HG03460 (cell line): ENCODE measurements at regions not wholly inside any gene's neighbourhood (a gene's known extent, or its start where the extent isn't known, plus 50 kb on each side); places are given as distances from the start of the nearest gene placed in this dataset.

Experiments used
- ATAC-seq: cut with Tn5 transposase; IDR thresholded peaks from one replicate; pipeline ENCODE4 v1.9.1; 2021; ENCODE audit not compliant: unreplicated experiment

DNA sequence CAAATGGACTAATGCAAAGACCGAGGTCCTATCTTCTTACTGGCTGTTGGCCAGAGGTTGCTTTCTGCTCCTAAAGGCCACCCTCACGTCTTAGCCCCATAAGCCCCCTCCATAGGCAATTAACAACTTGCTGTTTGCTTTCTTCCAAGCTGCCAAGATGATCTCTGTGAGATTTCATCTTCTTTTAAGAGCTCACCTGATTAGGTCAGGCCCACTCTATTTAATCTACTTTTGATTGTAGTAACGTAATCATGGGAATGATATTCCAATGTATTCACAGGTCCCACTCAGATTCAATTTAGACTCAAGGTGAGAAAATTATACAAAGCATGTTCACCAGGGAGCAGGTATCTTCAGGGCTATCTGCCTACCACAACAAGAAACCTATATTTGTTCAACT lies 84.4 kb upstream of the RAD23B start:
- ATAC-seq: no peak

DNA sequence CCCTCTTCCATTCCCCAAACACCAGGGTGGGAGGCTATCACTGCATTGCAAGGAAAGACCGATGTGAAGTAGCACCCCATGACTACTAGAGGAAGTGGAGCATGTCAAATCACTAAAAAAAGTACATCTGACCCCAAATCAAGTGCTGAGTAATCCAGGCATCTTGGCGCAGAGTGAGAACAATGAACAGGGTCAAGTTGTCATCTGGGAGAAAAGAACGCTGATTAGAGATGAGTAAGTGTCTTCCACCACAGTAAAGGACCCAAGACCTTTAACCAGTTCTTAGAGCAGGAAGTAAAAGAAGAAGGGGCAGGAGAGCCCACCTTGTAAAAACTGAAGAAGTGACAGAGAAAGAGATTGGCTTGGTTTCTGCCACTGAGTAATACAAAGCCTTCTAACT lies 75.0 kb upstream of the RAD23B start:
- no peak for ATAC-seq

DNA sequence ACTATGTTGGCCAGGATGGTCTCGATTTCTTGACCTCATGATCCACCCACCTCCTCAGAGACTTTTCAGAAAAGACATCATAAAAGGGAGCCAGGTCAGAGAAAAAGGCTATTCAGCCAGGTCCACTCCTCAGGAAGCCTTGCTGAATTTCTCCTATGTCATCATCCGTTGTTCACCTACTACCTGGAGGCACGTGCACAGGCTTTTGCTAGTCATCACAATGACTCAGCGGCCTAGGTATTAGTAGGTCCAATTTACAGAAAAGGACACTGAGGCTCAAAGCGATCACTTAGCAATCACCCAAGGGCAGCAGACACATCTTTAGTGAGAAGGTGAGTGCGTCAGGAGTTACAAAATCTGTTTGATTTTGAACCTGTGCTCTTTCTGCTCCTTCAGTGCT lies 72.3 kb upstream of the RAD23B start:
- ATAC-seq: no peak

DNA sequence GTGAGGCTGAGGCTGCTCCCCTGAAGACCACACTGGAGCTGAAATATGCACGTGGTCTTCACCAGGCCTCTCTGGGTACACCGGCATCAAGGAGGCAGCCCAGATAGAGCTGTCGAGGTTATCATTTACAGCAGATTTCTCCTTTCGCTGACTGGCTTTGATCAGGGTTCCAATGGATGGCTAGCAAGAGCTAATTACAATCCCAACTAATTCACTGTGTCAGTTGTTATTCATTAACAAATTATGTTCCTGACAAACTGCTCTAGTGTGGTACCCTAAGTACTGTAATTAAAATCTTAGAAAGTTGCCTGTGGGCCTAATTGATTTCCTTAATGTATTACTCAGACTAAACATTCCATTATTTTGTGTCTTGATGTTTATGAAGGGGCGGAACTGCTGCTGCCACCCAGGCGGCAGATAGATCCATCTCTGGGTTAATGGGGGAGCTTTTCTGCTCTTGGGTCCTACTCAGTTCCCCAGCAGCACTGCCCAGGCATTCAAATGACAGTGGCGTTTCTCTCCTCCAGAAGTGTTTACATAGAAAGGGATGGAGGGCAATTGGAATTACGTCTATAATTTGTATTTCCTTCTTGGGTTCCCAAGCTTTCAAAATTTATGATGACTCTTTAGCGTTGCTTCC lies 71.7 kb upstream of the RAD23B start:
- ATAC-seq: no peak

DNA sequence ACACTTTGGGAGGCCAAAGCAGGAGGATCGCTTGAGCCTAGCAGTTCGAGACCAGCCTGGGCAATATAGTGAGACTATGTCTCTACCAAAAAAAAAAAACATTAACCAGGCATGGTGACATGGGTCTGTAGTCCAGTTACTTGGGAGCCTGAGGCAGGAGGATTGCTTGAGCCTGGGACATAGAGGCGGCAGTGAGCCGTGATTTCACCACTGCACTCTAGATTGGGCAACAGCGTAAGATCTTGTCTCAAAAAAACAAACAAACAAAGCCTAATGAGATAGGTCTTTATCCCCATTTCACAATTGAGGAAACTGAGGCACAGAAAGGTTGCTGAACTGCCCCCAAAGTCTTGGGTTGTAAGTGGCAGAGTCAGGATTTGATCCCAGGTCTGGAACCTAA lies 70.5 kb upstream of the RAD23B start:
- ATAC-seq: no peak

DNA sequence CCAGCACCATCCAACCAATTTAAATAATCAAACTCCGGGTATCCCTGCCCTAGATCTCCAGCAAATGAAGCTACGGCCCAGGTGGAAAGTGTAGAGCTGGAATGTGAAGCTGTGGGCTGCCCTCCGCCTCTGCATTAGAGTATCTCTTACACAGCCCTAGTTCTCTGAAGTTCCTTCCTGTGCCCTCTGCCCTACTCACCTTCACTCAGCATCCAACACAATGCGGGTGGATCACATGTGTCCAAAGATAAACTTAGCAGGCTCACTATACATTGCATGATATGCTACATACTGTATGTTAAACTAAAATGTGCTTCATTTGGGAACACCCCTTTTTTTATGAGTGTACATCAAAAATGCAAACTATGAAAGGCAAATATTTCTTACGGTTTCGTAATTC lies 70.0 kb upstream of the RAD23B start:
- no peak for ATAC-seq

DNA sequence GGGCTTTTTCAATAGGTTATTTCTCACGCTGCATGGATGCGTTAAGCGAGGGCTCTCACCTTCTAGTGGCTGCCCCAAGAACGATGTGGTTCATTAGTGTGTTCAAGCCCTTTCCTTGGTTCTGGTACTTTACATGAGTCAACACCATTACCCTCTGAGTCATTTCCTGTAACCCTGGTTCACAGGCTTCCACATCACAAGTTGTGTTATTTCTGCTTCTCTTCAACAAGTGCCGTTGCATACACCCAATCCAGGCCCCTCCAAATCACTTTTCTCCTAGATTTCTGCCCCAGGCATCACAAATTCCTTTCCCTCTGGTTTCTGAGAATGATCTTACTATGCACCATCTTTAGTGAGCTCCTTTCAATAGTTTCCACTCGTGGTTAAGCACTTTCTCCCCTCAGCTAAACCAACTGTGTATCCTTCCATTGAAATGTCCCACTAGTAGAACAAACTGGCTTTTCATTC lies 69.5 kb upstream of the RAD23B start:
- peak; percentile 90 for ATAC-seq

DNA sequence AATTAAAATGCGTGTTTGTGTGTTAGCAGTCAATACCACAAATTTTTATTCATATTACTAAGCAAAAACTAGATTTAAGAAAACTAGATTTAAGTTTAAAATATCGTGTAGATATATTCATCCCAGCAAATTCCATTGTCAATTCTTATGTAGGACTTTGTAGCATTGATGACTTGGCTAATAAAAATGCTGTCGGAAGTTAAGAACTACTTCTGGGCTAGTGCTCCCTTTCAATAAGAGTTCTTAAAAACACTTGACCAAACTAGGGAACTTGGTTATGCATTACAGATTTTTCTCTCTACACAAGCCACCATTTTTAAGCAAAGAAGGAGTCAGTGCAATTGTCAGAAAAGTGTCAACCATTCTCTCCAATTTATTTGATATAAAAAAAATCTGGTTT lies 68.7 kb upstream of the RAD23B start:
- ATAC-seq: no peak

DNA sequence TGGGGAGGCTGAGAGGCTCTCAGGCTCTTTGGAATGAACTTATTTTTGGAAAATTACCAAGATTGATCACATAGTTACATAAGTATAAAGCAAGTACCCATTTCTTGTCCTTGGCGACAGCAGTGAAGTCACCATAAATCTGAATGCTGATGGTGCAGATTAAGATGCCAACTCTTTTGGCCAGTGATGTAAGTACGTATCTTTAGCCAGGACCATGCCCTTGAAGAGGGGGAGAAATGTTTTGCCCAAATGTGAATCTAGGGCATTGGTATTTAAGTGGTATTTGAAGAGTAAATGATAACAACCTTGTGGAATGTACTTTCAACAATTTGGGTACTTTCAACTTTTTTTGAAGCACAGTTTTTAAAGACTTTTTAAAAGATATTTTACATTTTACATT lies 68.2 kb upstream of the RAD23B start:
- no peak for ATAC-seq

DNA sequence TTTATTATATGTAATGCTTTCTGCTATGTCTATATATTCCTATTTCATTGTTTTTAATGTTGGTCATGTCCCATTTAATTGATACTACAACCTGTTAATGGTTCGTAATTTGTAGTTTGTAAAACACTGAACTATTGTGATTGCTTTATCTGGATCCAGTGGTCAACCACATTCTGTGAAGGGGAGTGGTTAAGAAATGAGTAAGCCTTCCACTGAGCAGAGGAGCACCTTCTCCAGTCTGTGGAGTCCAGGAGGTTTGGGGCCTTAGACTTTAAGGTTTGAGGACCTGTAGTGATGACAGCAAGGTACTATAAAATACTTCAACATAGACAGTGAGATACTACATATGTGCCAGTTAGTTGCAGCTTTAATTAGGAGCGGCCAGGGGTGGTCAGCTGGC lies 67.7 kb upstream of the RAD23B start:
- no peak for ATAC-seq

DNA sequence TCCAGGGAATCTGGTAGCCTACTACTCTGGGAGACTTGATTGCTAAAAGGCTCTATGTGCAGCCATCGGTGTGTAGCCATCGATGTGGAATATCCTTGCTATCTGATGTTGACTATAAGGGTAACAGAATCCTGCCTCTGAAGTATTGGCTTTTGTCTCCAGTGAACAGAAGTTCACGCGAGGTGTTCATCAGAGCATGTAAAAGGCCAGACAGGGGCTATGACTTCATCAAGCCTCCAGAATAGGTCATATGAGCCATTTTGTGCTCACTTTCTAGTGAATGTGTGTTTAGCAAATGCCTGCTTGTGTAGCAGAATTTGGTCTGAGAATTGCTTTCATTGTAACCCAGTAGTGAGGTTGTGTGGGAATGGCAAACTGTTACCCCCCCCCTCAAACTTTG lies 66.8 kb upstream of the RAD23B start:
- no peak for ATAC-seq

DNA sequence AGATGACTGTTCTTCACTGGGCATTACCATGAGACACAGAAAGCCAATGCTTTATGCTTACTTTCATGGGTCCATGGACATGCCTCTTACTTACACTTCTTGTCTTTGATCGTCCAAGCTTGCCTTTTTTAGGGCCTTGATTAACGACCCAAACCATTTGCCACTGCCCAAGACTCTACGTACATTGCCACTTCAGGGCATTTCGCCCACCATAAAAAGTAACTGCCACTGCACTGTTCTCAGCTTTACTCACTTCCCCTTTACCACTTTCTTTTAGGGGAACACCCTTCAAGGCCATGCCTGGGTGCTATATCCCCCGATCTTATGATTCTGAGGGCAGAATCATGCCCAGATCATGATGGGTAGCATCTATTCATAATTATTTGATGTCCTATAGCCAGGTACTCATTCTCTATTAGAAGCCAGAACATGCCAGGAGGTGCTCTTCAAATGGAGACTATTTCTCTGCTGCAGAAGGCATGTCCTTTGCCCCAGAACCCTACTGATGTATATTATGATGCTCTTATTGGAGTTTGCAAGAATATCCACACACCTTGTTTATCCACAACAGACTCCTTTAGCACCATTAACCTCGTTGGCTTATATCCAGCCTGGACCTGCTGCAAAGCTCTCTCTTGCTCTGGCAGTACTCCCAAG lies 64.1 kb upstream of the RAD23B start:
- ATAC-seq: peak; percentile 77

DNA sequence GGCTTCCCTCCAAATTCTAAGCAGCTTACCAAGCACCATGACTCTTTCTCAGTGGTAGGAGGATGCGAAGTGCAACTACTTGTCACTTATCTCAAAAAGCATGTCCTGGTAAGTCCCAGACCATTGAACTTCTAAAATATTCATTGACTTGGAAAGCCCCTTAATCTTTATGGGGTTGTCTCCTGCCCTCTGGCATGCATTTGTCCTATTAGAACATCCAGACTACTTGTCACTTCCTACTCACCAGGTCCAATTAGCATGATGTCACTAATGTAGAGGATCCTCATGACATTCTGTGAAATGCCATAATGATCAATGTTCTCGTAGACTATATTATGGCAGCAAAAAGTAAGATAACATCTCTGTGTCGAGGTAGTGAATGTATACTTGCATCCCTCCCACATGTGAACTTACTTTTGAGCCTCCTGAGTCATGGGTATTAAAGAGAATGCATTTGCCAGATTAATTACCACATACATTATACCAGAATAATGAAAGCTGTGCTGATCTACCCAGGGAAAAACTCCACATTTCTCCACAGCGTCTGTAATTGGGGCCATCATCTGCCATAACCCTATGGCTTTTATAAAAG lies 63.5 kb upstream of the RAD23B start:
- ATAC-seq: peak; percentile 36

DNA sequence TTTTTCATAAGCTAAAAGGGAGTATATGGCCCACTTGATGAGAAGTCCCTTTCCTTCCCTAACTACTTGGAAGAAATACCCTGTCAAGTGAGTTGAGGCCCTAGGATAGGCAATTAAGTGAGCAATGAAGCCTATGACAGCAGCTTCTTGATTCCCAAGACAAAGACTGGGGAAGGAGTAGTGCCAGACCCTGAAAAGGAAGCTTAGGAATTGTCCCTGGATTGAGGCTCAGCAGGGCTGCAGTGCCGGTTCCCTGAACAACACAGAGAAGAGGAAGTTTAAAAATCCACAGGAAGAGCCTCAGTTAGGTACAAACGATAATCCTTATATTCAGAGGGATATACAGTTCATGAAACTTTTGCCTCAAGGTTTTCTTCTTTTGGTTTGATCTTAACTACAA lies 61.8 kb upstream of the RAD23B start:
- no peak for ATAC-seq

DNA sequence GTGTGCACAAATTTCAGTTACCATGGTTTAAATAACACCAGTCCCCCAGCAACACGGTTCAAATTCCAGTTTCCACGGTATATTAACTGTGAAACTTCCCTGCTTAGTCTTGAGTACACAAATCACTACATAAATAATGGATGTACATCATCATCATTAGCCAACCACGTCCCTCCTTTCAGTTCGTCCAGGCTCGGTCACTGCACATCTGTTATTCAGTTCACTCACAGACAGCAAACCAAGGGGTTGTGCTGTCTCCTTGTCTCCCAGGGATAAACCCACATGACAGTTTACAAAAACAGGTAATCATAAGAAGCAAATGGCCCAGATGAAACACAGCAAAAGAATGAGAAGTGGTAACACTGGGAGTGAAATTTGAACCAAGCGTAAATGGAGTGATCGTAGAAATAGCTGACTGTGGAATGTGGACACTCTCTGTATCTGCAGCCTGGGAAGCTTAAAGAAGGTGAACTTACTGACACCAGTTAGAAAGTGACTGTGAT lies 61.0 kb upstream of the RAD23B start:
- no peak for ATAC-seq

DNA sequence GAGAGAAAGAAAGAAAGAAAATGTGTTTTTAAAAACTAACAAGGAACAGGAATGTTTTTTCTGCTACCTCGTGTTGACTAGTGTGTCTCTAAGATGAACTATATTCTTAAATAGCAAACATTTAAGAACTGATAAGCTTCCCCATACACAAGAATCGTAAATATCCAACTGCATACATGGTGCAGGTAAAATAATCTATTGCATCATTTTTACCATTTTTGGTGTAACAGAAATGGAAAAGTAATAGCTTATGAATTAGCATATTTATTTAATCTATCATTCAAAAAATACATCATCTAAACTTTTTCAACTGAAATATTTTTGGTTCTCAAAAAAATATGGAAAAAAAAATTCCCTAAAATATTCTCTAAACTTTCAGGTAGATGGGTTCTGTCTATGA lies 59.7 kb upstream of the RAD23B start:
- ATAC-seq: no peak

DNA sequence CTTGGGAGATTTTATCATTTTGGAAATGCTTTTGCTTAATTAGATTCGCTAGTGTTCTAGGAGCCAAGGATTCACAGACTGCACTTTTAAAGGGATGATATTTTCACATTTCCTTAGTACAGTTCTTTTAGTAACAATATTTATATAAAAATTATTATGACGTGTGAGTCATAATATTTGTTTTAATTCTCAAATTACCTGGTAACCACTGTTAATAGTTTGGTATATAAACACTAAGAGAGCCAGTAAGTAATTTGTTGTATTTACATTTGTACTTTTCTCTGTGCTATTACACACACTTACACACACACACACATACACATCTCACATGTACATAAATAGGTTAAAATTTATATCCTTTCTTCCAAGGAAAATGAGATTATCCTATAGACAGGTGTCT lies 58.8 kb upstream of the RAD23B start:
- ATAC-seq: no peak

DNA sequence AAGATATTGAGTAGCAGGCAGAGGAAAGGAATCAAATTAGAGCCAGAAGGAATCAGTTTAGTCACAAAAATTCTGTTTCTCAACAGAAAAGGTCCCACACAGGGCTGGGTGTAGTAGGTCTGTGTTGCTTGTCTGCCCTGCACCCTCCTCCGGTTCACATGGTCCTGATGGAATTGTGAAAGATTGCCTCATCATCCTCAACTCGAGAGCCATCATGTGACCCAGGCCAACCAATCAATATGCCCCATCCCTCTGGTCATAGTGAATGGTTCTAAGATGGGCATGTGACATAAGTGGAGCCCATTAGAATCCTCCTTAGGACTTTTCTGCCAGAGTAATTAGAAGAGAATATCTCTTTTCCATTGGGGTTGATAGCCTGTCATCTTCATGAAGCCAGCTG lies 56.7 kb upstream of the RAD23B start:
- ATAC-seq: no peak

DNA sequence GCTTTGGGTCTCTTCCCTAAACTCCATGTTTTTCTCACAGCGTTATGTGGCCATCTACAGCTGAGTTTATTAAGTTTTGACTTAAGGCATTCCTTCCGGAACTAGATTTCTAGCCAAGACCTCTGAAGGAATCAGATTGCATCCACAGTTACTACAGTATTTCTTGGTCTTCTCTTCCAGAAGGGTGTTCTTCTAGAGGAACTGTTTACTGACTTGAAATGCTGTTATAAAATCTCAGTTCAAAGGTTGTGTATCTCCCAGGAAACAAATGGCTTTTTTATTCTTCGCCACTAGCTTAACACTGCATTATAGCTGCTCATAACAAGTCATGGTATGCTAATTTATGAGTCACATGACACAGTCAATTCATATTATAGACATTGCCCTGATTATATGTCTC lies 55.3 kb upstream of the RAD23B start:
- ATAC-seq: no peak

DNA sequence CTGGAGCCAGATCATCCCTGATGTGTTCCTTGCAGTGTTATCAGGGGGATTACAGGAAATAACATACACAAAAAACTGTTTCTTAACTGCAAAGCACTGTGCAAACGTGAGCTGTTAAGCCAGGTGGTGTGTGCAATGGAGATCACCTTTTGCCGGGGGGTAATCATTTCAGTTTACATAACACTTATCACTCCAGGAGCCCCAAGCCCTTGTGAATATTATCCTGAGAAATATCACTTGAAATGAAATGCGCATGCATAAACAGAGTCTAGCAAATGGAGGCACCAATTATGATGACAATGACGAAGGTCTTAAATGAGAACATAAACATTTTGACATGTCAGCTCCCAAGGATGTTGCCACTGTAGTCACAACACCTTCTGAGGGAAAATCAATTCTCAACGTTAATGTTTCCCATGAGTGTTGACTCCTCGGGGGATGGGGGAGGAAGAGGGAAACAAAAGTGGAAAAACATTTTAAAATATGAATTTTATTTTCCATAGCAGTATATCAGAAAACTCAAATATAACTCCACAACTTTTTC lies 54.5 kb upstream of the RAD23B start:
- no peak for ATAC-seq

DNA sequence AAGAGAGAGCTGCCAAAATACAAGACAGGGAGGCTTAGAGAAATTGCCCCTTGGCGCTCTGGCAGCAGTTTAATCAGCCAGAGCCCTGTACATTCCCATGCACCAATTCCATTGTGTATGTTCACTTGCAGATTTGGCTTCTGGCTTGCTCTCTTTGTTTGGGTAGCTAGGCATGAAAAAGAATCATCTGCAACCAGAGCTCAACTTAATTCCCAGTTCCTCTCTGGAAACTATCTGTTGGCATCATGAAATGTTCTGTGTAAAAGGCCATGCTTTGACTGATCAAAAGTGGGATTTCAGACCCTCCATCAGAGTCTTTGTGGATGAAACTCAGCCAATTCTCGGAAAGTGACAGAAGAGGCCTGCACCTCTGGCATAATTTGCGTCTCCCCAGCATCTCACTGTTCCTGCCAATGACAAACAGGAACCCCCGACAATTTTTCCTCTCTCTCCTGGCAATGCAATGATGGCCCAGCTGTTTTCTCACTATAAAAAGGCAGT lies 53.8 kb upstream of the RAD23B start:
- ATAC-seq: no peak
